ENCODE measurements at regions not wholly inside any gene's neighbourhood (a gene's known extent, or its start where the extent isn't known, plus 50 kb on each side); places are given as distances from the start of the nearest gene placed in this dataset.

- Histone ChIP-seq H2AFZ (ENCODE audit: low read length) (no peak overlapping the region), H3K36me3 (replicated peaks; ENCODE audit: insufficient read depth, low read length) (no peaks in the 10 kb centered on the region), H3F3A (ENCODE audit: insufficient read depth, low read length) (peaks cover 18% of the 10 kb centered on the region), H3K4me2 (ENCODE audit: low read depth, low read length) (no peak overlapping the region), H3K4me3 (ENCODE audit: low read length) (no peak overlapping the region), H3K9me3 (replicated peaks; ENCODE audit: insufficient read depth, low read length) (no peaks in the 10 kb centered on the region), H3K27me3 (replicated peaks; ENCODE audit: insufficient read depth, low read length) (no peaks in the 10 kb centered on the region), H3K79me2 (ENCODE audit: low read length) (peaks cover 92% of the 10 kb centered on the region), H3K4me1 (ENCODE audit: low read length) (peaks cover 25% of the 10 kb centered on the region), H3K27ac (ENCODE audit: low read length) (no peak overlapping the region), H4K20me1 (ENCODE audit: insufficient read depth, low read length) (no peaks in the 10 kb centered on the region), H3K9me2 (replicated peaks; ENCODE audit: insufficient read depth, low read length) (no peaks in the 10 kb centered on the region), H3K9ac (ENCODE audit: low read length) (no peak overlapping the region)
- no peak for DNase-seq
- TF ChIP-seq EZH2 (optimal IDR thresholded peaks at IDR 0.05; ENCODE audit: low read depth, low read length): no peak
- TF ChIP-seq EZH2phosphoT487 (IDR thresholded peaks at IDR 0.05; ENCODE audit: low read length): no peak
- no peak for TF ChIP-seq CTCF (IDR thresholded peaks at IDR 0.05; ENCODE audit: low read length)
Observed at GRCh38 chr17:72515291-72516065, 394.7 kb downstream of the SOX9 start.

DNA sequence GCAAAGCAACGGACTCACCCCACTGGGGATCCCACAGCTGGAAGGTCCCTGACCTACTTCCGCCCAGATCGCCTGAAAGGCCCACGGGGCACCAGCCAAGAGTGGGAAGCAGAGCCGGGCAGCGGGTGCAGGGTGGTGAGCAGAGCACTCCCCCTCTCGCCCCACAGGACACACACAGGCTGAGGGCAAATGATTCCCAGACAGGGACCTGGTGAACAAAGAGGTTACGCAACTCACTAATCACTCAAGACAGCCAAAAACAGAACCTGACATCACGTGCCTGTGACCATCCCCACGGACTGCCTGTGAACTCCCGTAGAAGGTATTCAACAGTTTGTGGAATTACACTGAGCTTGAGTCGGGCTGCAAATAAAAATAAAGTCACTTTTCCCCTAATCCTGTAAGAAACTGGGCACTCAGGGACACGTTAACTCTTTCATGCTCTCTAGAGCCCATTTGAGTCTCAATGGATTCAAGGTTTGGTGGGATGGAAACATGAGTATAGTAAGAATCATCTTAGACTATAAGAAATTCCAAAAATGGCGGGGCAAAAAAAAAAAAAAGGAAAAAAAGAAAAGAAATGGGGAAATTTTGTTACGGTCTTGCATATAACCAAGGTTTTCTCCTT, 396.1 kb downstream of the SOX9 start:
- H3F3A ChIP-seq (ENCODE audit: insufficient read depth, low read length): peaks cover 6% of the 10 kb centered on the region; the same call in 1 of the 2 replicates
- H3K9me2 ChIP-seq (replicated peaks; ENCODE audit: insufficient read depth, low read length): no peaks in the 10 kb centered on the region
- no peaks in the 10 kb centered on the region for H3K36me3 ChIP-seq (replicated peaks; ENCODE audit: insufficient read depth, low read length)
- H3K79me2 ChIP-seq (ENCODE audit: low read length): peaks cover 96% of the 10 kb centered on the region
- no peak overlapping the region for H3K27ac ChIP-seq (ENCODE audit: low read length)
- TF ChIP-seq CTCF (IDR thresholded peaks at IDR 0.05; ENCODE audit: low read length) (no peak), EZH2 (optimal IDR thresholded peaks at IDR 0.05; ENCODE audit: low read depth, low read length) (no peak), EZH2phosphoT487 (IDR thresholded peaks at IDR 0.05; ENCODE audit: low read length) (no peak)
- H3K4me2 ChIP-seq (ENCODE audit: low read depth, low read length): no peak overlapping the region
- H4K20me1 ChIP-seq (ENCODE audit: insufficient read depth, low read length): no peaks in the 10 kb centered on the region
- H3K4me1 ChIP-seq (ENCODE audit: low read length): peaks cover 21% of the 10 kb centered on the region
- no peak overlapping the region for H3K4me3 ChIP-seq (ENCODE audit: low read length)
- H3K9ac ChIP-seq (ENCODE audit: low read length): no peak overlapping the region
- no peak for DNase-seq
- no peaks in the 10 kb centered on the region for H3K9me3 ChIP-seq (replicated peaks; ENCODE audit: insufficient read depth, low read length)
- no peak overlapping the region for H2AFZ ChIP-seq (ENCODE audit: low read length)
- H3K27me3 ChIP-seq (replicated peaks; ENCODE audit: insufficient read depth, low read length): no peaks in the 10 kb centered on the region

- H3F3A ChIP-seq (ENCODE audit: insufficient read depth, low read length): no peaks in the 10 kb centered on the region
- no peak overlapping the region for H3K4me2 ChIP-seq (ENCODE audit: low read depth, low read length)
- H3K27ac ChIP-seq (ENCODE audit: low read length): no peak overlapping the region
- DNase-seq: no peak
- no peaks in the 10 kb centered on the region for H4K20me1 ChIP-seq (ENCODE audit: insufficient read depth, low read length)
- no peak overlapping the region for H2AFZ ChIP-seq (ENCODE audit: low read length)
- peaks cover 96% of the 10 kb centered on the region for H3K79me2 ChIP-seq (ENCODE audit: low read length)
- H3K27me3 ChIP-seq (replicated peaks; ENCODE audit: insufficient read depth, low read length): no peaks in the 10 kb centered on the region
- H3K9me3 ChIP-seq (replicated peaks; ENCODE audit: insufficient read depth, low read length): no peaks in the 10 kb centered on the region
- peaks cover 18% of the 10 kb centered on the region for H3K4me1 ChIP-seq (ENCODE audit: low read length)
- no peaks in the 10 kb centered on the region for H3K9me2 ChIP-seq (replicated peaks; ENCODE audit: insufficient read depth, low read length)
- no peak overlapping the region for H3K9ac ChIP-seq (ENCODE audit: low read length)
- no peaks in the 10 kb centered on the region for H3K36me3 ChIP-seq (replicated peaks; ENCODE audit: insufficient read depth, low read length)
- no peak for TF ChIP-seq EZH2phosphoT487 (IDR thresholded peaks at IDR 0.05; ENCODE audit: low read length)
- no peak for TF ChIP-seq EZH2 (optimal IDR thresholded peaks at IDR 0.05; ENCODE audit: low read depth, low read length)
- no peak for TF ChIP-seq CTCF (IDR thresholded peaks at IDR 0.05; ENCODE audit: low read length)
- no peak overlapping the region for H3K4me3 ChIP-seq (ENCODE audit: low read length)
Observed at GRCh38 chr17:72517413-72518158, 396.8 kb downstream of the SOX9 start.
